ENCODE measurements at regions not wholly inside any gene's neighbourhood (a gene's known extent, or its start where the extent isn't known, plus 50 kb on each side); places are given as distances from the start of the nearest gene placed in this dataset.
"Not testable (repeated sequence)": the region's sequence is repeated elsewhere in the genome, so short reads cannot be mapped to it uniquely, and the experiment has no call there.

GRCh38 chr7:93707249-93707648 is 132.7 kb upstream of the CALCR start:
- Histone ChIP-seq H3K9me3 (ENCODE audit: insufficient read depth, low read depth, low read length) (no peaks in the 10 kb centered on the region), H3K9ac (ENCODE audit: low read depth, low read length) (no peak overlapping the region), H3K27ac (ENCODE audit: low read length) (no peak overlapping the region), H3K4me3 (ENCODE audit: low read length) (no peak overlapping the region), H3K36me3 (ENCODE audit: insufficient read depth, low read depth, low read length) (no peaks in the 10 kb centered on the region), H3K27me3 (ENCODE audit: insufficient read depth, low read length) (no peaks in the 10 kb centered on the region), H3K4me1 (ENCODE audit: insufficient read depth, low read length) (no peaks in the 10 kb centered on the region)

- H3K9ac ChIP-seq (ENCODE audit: low read depth, low read length); H3K9me3 ChIP-seq (ENCODE audit: insufficient read depth, low read depth, low read length); H3K27me3 ChIP-seq (ENCODE audit: insufficient read depth, low read length); H3K4me3 ChIP-seq (ENCODE audit: low read length); H3K27ac ChIP-seq (ENCODE audit: low read length); H3K4me1 ChIP-seq (ENCODE audit: insufficient read depth, low read length); H3K36me3 ChIP-seq (ENCODE audit: insufficient read depth, low read depth, low read length): not testable (repeated sequence)
These were observed 131.6 kb upstream of the CALCR start for GRCh38 chr7:93706162-93706561.

GRCh38 chr7:93704217-93704616 is 129.7 kb upstream of the CALCR start:
- Histone ChIP-seq H3K36me3 (ENCODE audit: insufficient read depth, low read depth, low read length) (no peaks in the 10 kb centered on the region), H3K9me3 (ENCODE audit: insufficient read depth, low read depth, low read length) (no peaks in the 10 kb centered on the region)

GRCh38 chr7:93697901-93698300 is 123.4 kb upstream of the CALCR start:
- Histone ChIP-seq H3K4me3 (ENCODE audit: low read length) (no peak overlapping the region), H3K9me3 (ENCODE audit: insufficient read depth, low read depth, low read length) (no peaks in the 10 kb centered on the region), H3K36me3 (ENCODE audit: insufficient read depth, low read depth, low read length) (no peaks in the 10 kb centered on the region), H3K27me3 (ENCODE audit: insufficient read depth, low read length) (no peaks in the 10 kb centered on the region), H3K4me1 (ENCODE audit: insufficient read depth, low read length) (no peaks in the 10 kb centered on the region), H3K9ac (ENCODE audit: low read depth, low read length) (no peak overlapping the region), H3K27ac (ENCODE audit: low read length) (no peak overlapping the region)

More at GRCh38 chr7:93704217-93704616, 129.7 kb upstream of the CALCR start:
- Histone ChIP-seq H3K4me3 (ENCODE audit: low read length) (no peak overlapping the region), H3K27ac (ENCODE audit: low read length) (no peak overlapping the region), H3K9ac (ENCODE audit: low read depth, low read length) (no peak overlapping the region), H3K27me3 (ENCODE audit: insufficient read depth, low read length) (no peaks in the 10 kb centered on the region), H3K4me1 (ENCODE audit: insufficient read depth, low read length) (no peaks in the 10 kb centered on the region)

DNA sequence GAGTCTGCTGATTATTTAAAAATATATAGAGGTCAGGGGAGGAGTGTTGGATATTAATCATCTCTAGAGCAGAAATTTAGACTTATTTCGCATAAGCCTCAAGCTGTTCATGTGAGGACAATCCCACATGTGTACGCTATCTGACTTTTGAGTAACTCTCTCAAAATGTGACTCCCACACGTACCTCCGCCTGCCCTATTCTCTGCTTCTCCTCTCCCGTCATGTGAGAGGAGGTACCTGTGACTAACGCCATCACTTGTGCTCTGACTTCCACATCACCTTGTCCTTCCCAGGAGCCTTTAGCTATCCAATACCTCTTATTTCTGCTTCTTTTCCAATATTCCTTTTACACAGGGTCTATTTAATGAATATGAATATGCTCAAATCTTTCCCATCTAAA is 119.3 kb upstream of the CALCR start:
- Histone ChIP-seq H3K36me3 (ENCODE audit: insufficient read depth, low read depth, low read length) (no peaks in the 10 kb centered on the region), H3K27ac (ENCODE audit: low read length) (no peak overlapping the region), H3K4me3 (ENCODE audit: low read length) (no peak overlapping the region), H3K4me1 (ENCODE audit: insufficient read depth, low read length) (no peaks in the 10 kb centered on the region), H3K9me3 (ENCODE audit: insufficient read depth, low read depth, low read length) (no peaks in the 10 kb centered on the region), H3K27me3 (ENCODE audit: insufficient read depth, low read length) (no peaks in the 10 kb centered on the region), H3K9ac (ENCODE audit: low read depth, low read length) (no peak overlapping the region)

DNA sequence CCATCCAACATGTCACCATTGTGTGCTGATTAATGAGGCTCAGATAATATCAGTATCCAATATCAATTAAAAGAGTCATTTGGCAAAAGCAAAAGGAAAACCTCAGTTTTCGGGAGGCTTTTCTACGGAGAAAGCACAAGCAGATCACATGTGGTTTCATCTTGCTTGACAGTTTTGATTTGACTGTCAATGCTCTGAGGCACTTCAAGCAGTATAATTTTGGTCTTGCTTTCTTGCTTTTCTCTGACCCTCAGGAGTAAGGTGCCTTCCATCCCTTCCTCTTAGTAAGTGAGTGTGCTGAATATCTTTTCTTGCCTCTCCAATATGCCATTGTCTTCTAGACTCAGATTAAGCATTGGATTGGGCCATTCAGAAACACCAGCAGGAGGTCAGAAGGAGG is 115.5 kb upstream of the CALCR start:
- Histone ChIP-seq H3K27me3 (ENCODE audit: insufficient read depth, low read length) (no peaks in the 10 kb centered on the region), H3K4me1 (ENCODE audit: insufficient read depth, low read length) (no peaks in the 10 kb centered on the region), H3K36me3 (ENCODE audit: insufficient read depth, low read depth, low read length) (no peaks in the 10 kb centered on the region), H3K4me3 (ENCODE audit: low read length) (no peak overlapping the region), H3K9ac (ENCODE audit: low read depth, low read length) (no peak overlapping the region), H3K27ac (ENCODE audit: low read length) (no peak overlapping the region), H3K9me3 (ENCODE audit: insufficient read depth, low read depth, low read length) (no peaks in the 10 kb centered on the region)

DNA sequence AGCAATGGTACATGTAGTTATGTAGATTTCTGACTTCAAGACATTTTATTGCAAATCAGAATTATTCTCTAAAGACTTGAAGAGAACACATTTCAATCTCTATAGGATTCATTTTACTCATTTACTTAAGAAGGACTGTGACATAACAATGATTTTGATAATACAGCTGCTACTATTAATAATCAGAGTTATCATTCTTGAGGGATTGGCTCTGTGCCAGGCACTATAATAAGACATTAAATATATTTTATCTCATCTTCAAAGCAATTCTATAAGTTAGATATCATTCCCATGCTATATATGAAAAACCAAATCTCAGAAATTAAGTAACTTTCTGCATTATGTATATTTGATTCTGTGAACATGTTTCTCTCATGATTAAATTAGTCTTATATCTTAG is 103.7 kb upstream of the CALCR start:
- Histone ChIP-seq H3K9me3 (ENCODE audit: insufficient read depth, low read depth, low read length) (no peaks in the 10 kb centered on the region), H3K36me3 (ENCODE audit: insufficient read depth, low read depth, low read length) (no peaks in the 10 kb centered on the region), H3K27ac (ENCODE audit: low read length) (no peak overlapping the region), H3K4me3 (ENCODE audit: low read length) (no peak overlapping the region), H3K4me1 (ENCODE audit: insufficient read depth, low read length) (no peaks in the 10 kb centered on the region), H3K9ac (ENCODE audit: low read depth, low read length) (no peak overlapping the region), H3K27me3 (ENCODE audit: insufficient read depth, low read length) (no peaks in the 10 kb centered on the region)

DNA sequence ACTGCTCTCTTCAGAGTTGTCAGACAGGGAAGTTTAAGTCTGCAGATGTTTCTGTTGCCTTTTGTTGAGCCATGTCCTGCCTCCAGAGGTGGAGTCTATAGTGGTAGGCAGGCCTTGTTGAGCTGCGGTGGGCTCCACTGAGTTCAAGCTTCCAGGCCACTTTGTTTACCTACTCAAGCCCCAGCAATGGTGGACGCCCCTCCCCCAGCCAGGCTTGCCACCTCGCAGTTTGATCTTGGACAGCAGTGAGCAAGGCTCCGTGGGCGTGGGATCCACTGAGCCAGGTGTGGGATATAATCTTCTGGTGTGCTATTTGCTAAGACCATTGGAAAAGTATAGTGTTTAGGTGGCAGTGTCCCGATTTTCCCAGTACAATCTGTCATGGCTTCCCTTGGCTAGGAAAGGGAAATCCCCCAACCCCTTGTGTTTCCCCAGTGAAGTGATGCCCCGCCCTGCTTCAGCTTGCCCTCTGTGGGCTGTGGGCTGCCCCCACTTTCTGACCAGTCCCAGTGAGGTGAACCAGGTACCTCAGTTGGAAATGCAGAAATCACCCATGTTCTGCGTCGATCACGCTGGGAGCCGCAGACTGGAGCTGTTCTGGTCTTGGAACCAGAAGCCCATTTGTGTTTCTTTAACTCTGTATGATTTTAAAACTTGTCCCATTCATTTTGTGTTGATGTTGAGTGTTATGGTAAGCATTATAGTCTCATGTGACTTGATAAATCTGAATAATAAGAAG is 89.2 kb upstream of the CALCR start:
- no peaks in the 10 kb centered on the region for H3K9me3 ChIP-seq (ENCODE audit: insufficient read depth, low read depth, low read length)
- no peak overlapping the region for H3K27ac ChIP-seq (ENCODE audit: low read length)
- no peaks in the 10 kb centered on the region for H3K27me3 ChIP-seq (ENCODE audit: insufficient read depth, low read length)
- no peaks in the 10 kb centered on the region for H3K4me1 ChIP-seq (ENCODE audit: insufficient read depth, low read length)
- no peak overlapping the region for H3K9ac ChIP-seq (ENCODE audit: low read depth, low read length)
- no peak overlapping the region for H3K4me3 ChIP-seq (ENCODE audit: low read length)
- no peaks in the 10 kb centered on the region for H3K36me3 ChIP-seq (ENCODE audit: insufficient read depth, low read depth, low read length)

DNA sequence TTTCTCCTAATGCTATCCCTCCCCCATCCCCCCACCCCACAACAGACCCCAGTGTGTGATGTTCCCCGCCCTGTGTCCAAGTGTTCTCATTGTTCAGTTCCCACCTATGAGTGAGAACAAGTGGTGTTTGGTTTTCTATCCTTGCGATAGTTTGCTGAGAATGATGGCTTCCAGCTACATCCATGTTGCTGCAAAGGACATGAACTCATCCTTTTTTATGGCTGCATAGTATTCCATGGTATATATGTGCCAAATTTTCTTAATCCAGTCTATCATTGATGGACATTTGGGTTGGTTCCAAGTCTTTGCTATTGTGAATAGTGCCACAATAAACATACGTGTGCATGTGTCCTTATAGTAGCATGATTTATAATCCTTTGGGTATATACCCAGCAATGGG is 83.6 kb upstream of the CALCR start:
- H3K9me3 ChIP-seq (ENCODE audit: insufficient read depth, low read depth, low read length); H3K36me3 ChIP-seq (ENCODE audit: insufficient read depth, low read depth, low read length); H3K4me1 ChIP-seq (ENCODE audit: insufficient read depth, low read length); H3K27me3 ChIP-seq (ENCODE audit: insufficient read depth, low read length); H3K4me3 ChIP-seq (ENCODE audit: low read length); H3K27ac ChIP-seq (ENCODE audit: low read length); H3K9ac ChIP-seq (ENCODE audit: low read depth, low read length): not testable (repeated sequence)

- peaks cover 5% of the 10 kb centered on the region; the same call in 1 of the 2 replicates for H3K4me1 ChIP-seq (ENCODE audit: insufficient read depth, low read length)
- H3K27me3 ChIP-seq (ENCODE audit: insufficient read depth, low read length), result no peaks in the 10 kb centered on the region
- no peaks in the 10 kb centered on the region for H3K36me3 ChIP-seq (ENCODE audit: insufficient read depth, low read depth, low read length)
- H3K4me3 ChIP-seq (ENCODE audit: low read length), result no peak overlapping the region
- no peak overlapping the region for H3K9ac ChIP-seq (ENCODE audit: low read depth, low read length)
- H3K27ac ChIP-seq (ENCODE audit: low read length), result no peak overlapping the region
- H3K9me3 ChIP-seq (ENCODE audit: insufficient read depth, low read depth, low read length), result no peaks in the 10 kb centered on the region
These were observed 77.2 kb upstream of the CALCR start for GRCh38 chr7:93651603-93652159.

GRCh38 chr7:93646538-93646937 is 72.0 kb upstream of the CALCR start:
- H3K27me3 ChIP-seq (ENCODE audit: insufficient read depth, low read length), result no peaks in the 10 kb centered on the region
- H3K27ac ChIP-seq (ENCODE audit: low read length), result no peak overlapping the region
- peaks cover 16% of the 10 kb centered on the region; the same call in 1 of the 2 replicates for H3K4me1 ChIP-seq (ENCODE audit: insufficient read depth, low read length)
- H3K9me3 ChIP-seq (ENCODE audit: insufficient read depth, low read depth, low read length), result no peaks in the 10 kb centered on the region
- H3K9ac ChIP-seq (ENCODE audit: low read depth, low read length), result no peak overlapping the region
- no peaks in the 10 kb centered on the region for H3K36me3 ChIP-seq (ENCODE audit: insufficient read depth, low read depth, low read length)
- H3K4me3 ChIP-seq (ENCODE audit: low read length), result no peak overlapping the region

DNA sequence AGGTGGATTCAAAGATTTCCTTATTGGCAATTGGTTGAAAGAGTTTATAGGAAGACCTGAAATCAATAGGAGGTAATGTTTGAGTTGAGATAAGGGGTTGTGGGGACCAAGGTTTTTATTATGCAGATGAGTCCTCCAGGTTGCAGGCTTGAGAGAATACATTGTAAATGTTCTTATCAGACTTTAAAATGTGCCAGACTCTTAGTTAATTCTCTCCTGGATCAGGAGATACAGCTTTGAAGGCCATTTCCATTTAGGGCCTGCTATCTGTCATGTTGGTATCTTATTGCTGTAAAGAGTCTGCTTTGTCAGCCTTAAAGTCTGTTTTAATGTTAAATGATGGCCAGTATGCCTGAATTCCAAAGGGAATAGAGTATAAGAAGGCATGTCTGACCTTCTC is 61.8 kb upstream of the CALCR start:
- Histone ChIP-seq H3K4me3 (ENCODE audit: low read length) (no peak overlapping the region), H3K4me1 (ENCODE audit: insufficient read depth, low read length) (peaks cover 11% of the 10 kb centered on the region), H3K27ac (ENCODE audit: low read length) (no peak overlapping the region), H3K9me3 (ENCODE audit: insufficient read depth, low read depth, low read length) (no peaks in the 10 kb centered on the region), H3K27me3 (ENCODE audit: insufficient read depth, low read length) (no peaks in the 10 kb centered on the region), H3K36me3 (ENCODE audit: insufficient read depth, low read depth, low read length) (no peaks in the 10 kb centered on the region), H3K9ac (ENCODE audit: low read depth, low read length) (no peak overlapping the region)

All from iPS-20b (cell line).